HEK293T (cell line): ENCODE measurements at regions not wholly inside any gene's neighbourhood (a gene's known extent, or its start where the extent isn't known, plus 50 kb on each side); places are given as distances from the start of the nearest gene placed in this dataset.

ENCODE experiments used
- CTCF ChIA-PET: fragments of 350-600 bp; formaldehyde crosslinking; extraction: SDS; loops from one replicate; lab custom pipeline; 2021; ENCODE audit warnings: antibody characterized with exemption, inconsistent platforms; lab: Yijun Ruan, JAX
- POLR2A ChIA-PET: fragments of 350-600 bp; formaldehyde crosslinking; extraction: SDS; loops from one replicate; lab custom pipeline; 2020; ENCODE audit warnings: antibody characterized with exemption, inconsistent platforms; lab: Yijun Ruan, JAX
- DNase-seq: peaks from one replicate; pipeline ENCODE4 v3.0.0; 2012; ENCODE audit warnings: mixed read lengths; ENCODE audit errors: extremely low spot score
- ARNT ChIP-seq: fragments of 450-650 bp; IDR thresholded peaks from 2 replicates; pipeline ENCODE4 v1.6.1; 2017; ENCODE audit warnings: mild to moderate bottlenecking
- BHLHE40 ChIP-seq: fragments of 450-650 bp; IDR thresholded peaks from 2 replicates; pipeline ENCODE4 v1.6.1; 2016; ENCODE audit warnings: mild to moderate bottlenecking, moderate library complexity, borderline replicate concordance
- CTBP1 ChIP-seq: fragments of 450-650 bp; IDR thresholded peaks from 2 replicates; pipeline ENCODE4 v1.6.1; 2016; ENCODE audit warnings: borderline replicate concordance
- ELF4 ChIP-seq: fragments of 450-650 bp; IDR thresholded peaks from 2 replicates; pipeline ENCODE4 v1.6.1; 2017; ENCODE audit warnings: antibody characterized with exemption
- FOXA1 ChIP-seq: fragments of 450-650 bp; IDR thresholded peaks from 2 replicates; pipeline ENCODE4 v1.6.1; 2016; ENCODE audit warnings: mild to moderate bottlenecking
- FOXK2 ChIP-seq: fragments of 450-650 bp; IDR thresholded peaks from 2 replicates; pipeline ENCODE4 v1.6.1; 2016; ENCODE audit warnings: mild to moderate bottlenecking
- FOXM1 ChIP-seq: fragments of 450-650 bp; IDR thresholded peaks from 2 replicates; pipeline ENCODE4 v1.6.1; 2017; ENCODE audit warnings: mild to moderate bottlenecking, borderline replicate concordance
- HDGF ChIP-seq: fragments of 450-650 bp; IDR thresholded peaks from 2 replicates; pipeline ENCODE4 v1.6.1; 2017; ENCODE audit warnings: antibody characterized with exemption, borderline replicate concordance
- L3MBTL2 ChIP-seq: fragments of 450-650 bp; conservative IDR thresholded peaks from 2 replicates; pipeline ENCODE4 v1.6.1; 2016; ENCODE audit warnings: mild to moderate bottlenecking
- LEF1 ChIP-seq: fragments of 450-650 bp; IDR thresholded peaks from 2 replicates; pipeline ENCODE4 v1.6.1; 2017; ENCODE audit warnings: mild to moderate bottlenecking, borderline replicate concordance
- NFRKB ChIP-seq: fragments of 450-650 bp; IDR thresholded peaks from 2 replicates; pipeline ENCODE4 v1.6.1; 2016; ENCODE audit warnings: mild to moderate bottlenecking, moderate library complexity
- PKNOX1 ChIP-seq: fragments of 450-650 bp; IDR thresholded peaks from 2 replicates; pipeline ENCODE4 v1.6.1; 2016
- SP1 ChIP-seq: fragments of 450-650 bp; IDR thresholded peaks from 2 replicates; pipeline ENCODE4 v1.6.1; 2017
- SUZ12 ChIP-seq: fragments of 450-650 bp; IDR thresholded peaks from 2 replicates; pipeline ENCODE4 v1.6.1; 2016; ENCODE audit warnings: mild to moderate bottlenecking
- TARDBP ChIP-seq: fragments of 450-650 bp; IDR thresholded peaks from 2 replicates; pipeline ENCODE4 v1.6.1; 2016
- ZNF384 ChIP-seq: fragments of 450-650 bp; IDR thresholded peaks from 2 replicates; pipeline ENCODE4 v1.6.1; 2016

- DNase-seq: no peak
- ChIA-PET POLR2A (no interaction called here), CTCF (no interaction called here)
- TF ChIP-seq PKNOX1: no peak
- no peak for TF ChIP-seq TARDBP
- TF ChIP-seq BHLHE40: no peak
- TF ChIP-seq CTBP1: no peak
- TF ChIP-seq FOXM1: no peak
- TF ChIP-seq SP1: no peak
- no peak for TF ChIP-seq ARNT
- no peak for TF ChIP-seq NFRKB
- TF ChIP-seq ELF4: no peak
- TF ChIP-seq LEF1: no peak
- TF ChIP-seq FOXA1: no peak
- no peak for TF ChIP-seq FOXK2
- no peak for TF ChIP-seq L3MBTL2
- no peak for TF ChIP-seq SUZ12
- TF ChIP-seq HDGF: no peak
- TF ChIP-seq ZNF384: no peak
Observed at GRCh38 chr9:8229226-8229625, 429.6 kb upstream of the DMAC1 start.

- TF ChIP-seq HDGF (no peak), ZNF384 (no peak), FOXA1 (no peak), LEF1 (no peak)
- CTCF ChIA-PET: no interaction called here
- POLR2A ChIA-PET: no interaction called here
- DNase-seq: no peak
Observed at GRCh38 chr9:8224381-8224801, 424.8 kb upstream of the DMAC1 start.

- ChIA-PET POLR2A (no interaction called here), CTCF (no interaction called here)
- DNase-seq: no peak
- TF ChIP-seq SP1: no peak
Observed at GRCh38 chr9:8223861-8224260, 424.3 kb upstream of the DMAC1 start.

GRCh38 chr9:8221462-8221861 is 421.9 kb upstream of the DMAC1 start:
- TF ChIP-seq FOXK2 (no peak), LEF1 (no peak), ELF4 (no peak), SP1 (no peak), ZNF384 (no peak), NFRKB (no peak), HDGF (no peak), BHLHE40 (no peak), CTBP1 (no peak), PKNOX1 (no peak), FOXM1 (no peak), L3MBTL2 (no peak), ARNT (no peak), SUZ12 (no peak), TARDBP (no peak), FOXA1 (no peak)
- POLR2A ChIA-PET: no interaction called here
- DNase-seq: no peak
- CTCF ChIA-PET: no interaction called here

GRCh38 chr9:8208465-8208864 is 408.9 kb upstream of the DMAC1 start:
- TF ChIP-seq BHLHE40: no peak
- TF ChIP-seq ELF4: no peak
- TF ChIP-seq SP1: no peak
- no peak for TF ChIP-seq TARDBP
- no peak for TF ChIP-seq CTBP1
- TF ChIP-seq FOXA1: no peak
- TF ChIP-seq HDGF: no peak
- no peak for TF ChIP-seq LEF1
- TF ChIP-seq FOXK2: no peak
- no peak for TF ChIP-seq ZNF384
- TF ChIP-seq L3MBTL2: no peak
- TF ChIP-seq NFRKB: no peak
- TF ChIP-seq SUZ12: no peak
- no peak for TF ChIP-seq ARNT
- no peak for TF ChIP-seq FOXM1
- no peak for TF ChIP-seq PKNOX1
- POLR2A ChIA-PET: no interaction called here
- DNase-seq: no peak
- CTCF ChIA-PET: no interaction called here

GRCh38 chr9:8207596-8207995 is 408.0 kb upstream of the DMAC1 start:
- ChIA-PET POLR2A (no interaction called here), CTCF (no interaction called here)
- TF ChIP-seq ARNT (no peak), SUZ12 (no peak), BHLHE40 (no peak), CTBP1 (no peak), FOXK2 (no peak), ELF4 (no peak), FOXM1 (no peak), SP1 (no peak), L3MBTL2 (no peak)
- no peak for DNase-seq

- POLR2A ChIA-PET: no interaction called here
- no peak for DNase-seq
- no peak for TF ChIP-seq L3MBTL2
- TF ChIP-seq NFRKB: no peak
- TF ChIP-seq ARNT: no peak
- TF ChIP-seq ZNF384: no peak
- no peak for TF ChIP-seq FOXA1
- CTCF ChIA-PET: no interaction called here
Observed at GRCh38 chr9:8206720-8207119, 407.1 kb upstream of the DMAC1 start.
